GM23338 (cell line): ENCODE measurements at regions not wholly inside any gene's neighbourhood (a gene's known extent, or its start where the extent isn't known, plus 50 kb on each side); places are given as distances from the start of the nearest gene placed in this dataset.

ENCODE experiments used
- ATAC-seq: fragments of 200-7000 bp; cut with Tn5 transposase; 3 replicates; pipeline ENCODE4 v1.9.1; 2020
- DNase-seq: peaks from one replicate; pipeline ENCODE4 v3.0.0-alpha.2; 2015; ENCODE audit warnings: low spot score
- H2AFZ ChIP-seq: fragments of 200-600 bp; sonication (generic); 2 replicates; pipeline ENCODE4 v1.8.0; 2016; ENCODE audit warnings: antibody characterized with exemption, mild to moderate bottlenecking, moderate library complexity
- H3F3A ChIP-seq: fragments of 200-600 bp; sonication (generic); replicated peaks from 2 replicates; pipeline ENCODE4 v1.8.0; 2017; ENCODE audit warnings: antibody characterized with exemption, mixed run types, low read depth
- H3K27ac ChIP-seq: fragments of 200-600 bp; sonication (generic); 2 replicates; pipeline ENCODE4 v1.6.1; 2016; ENCODE audit warnings: low read depth
- H3K27me3 ChIP-seq: fragments of 200-600 bp; sonication (generic); 2 replicates; pipeline ENCODE4 v1.8.0; 2016; ENCODE audit warnings: mild to moderate bottlenecking, mixed run types, moderate library complexity; ENCODE audit not compliant: insufficient read depth
- H3K36me3 ChIP-seq: fragments of 200-600 bp; sonication (generic); 2 replicates; pipeline ENCODE4 v1.8.0; 2016; ENCODE audit warnings: mild to moderate bottlenecking; ENCODE audit not compliant: insufficient read depth
- H3K4me1 ChIP-seq: fragments of 200-600 bp; sonication (generic); 2 replicates; pipeline ENCODE4 v1.8.0; 2016; ENCODE audit warnings: mild to moderate bottlenecking, moderate library complexity; ENCODE audit not compliant: insufficient read depth
- H3K4me2 ChIP-seq: fragments of 200-600 bp; sonication (generic); 2 replicates; pipeline ENCODE4 v1.7.1; 2017; ENCODE audit warnings: mixed run types
- H3K4me3 ChIP-seq: fragments of 200-600 bp; sonication (generic); 2 replicates; pipeline ENCODE4 v1.6.1; 2016; ENCODE audit warnings: mixed run types
- H3K79me2 ChIP-seq: fragments of 200-600 bp; sonication (generic); replicated peaks from 2 replicates; pipeline ENCODE4 v1.8.0; 2017; ENCODE audit warnings: mild to moderate bottlenecking; ENCODE audit not compliant: insufficient read depth
- H3K9me2 ChIP-seq: fragments of 200-600 bp; sonication (generic); 2 replicates; pipeline ENCODE4 v1.8.0; 2017; ENCODE audit not compliant: insufficient read depth
- H4K20me1 ChIP-seq: fragments of 200-600 bp; sonication (generic); replicated peaks from 2 replicates; pipeline ENCODE4 v1.8.0; 2017; ENCODE audit warnings: mild to moderate bottlenecking; ENCODE audit not compliant: insufficient read depth
- H3K27ac Mint-ChIP-seq: 2 replicates; pipeline ENCODE4 v1.8.0; 2020; ENCODE audit warnings: inconsistent platforms, mild to moderate bottlenecking, moderate library complexity, mixed read lengths
- H3K27me3 Mint-ChIP-seq: 3 replicates; pipeline ENCODE4 v1.8.0; 2022; ENCODE audit warnings: low read depth, mild to moderate bottlenecking, moderate library complexity, mixed read lengths, inconsistent platforms; ENCODE audit not compliant: insufficient read depth, poor library complexity
- H3K36me3 Mint-ChIP-seq: 3 replicates; pipeline ENCODE4 v1.8.0; 2021; ENCODE audit warnings: low read depth, mild to moderate bottlenecking, inconsistent platforms, moderate library complexity, mixed read lengths
- H3K4me1 Mint-ChIP-seq: 3 replicates; pipeline ENCODE4 v1.8.0; 2020; ENCODE audit warnings: mild to moderate bottlenecking, inconsistent platforms, mixed read lengths
- H3K4me3 Mint-ChIP-seq: 3 replicates; pipeline ENCODE4 v1.8.0; 2021; ENCODE audit warnings: moderate library complexity, mild to moderate bottlenecking, inconsistent platforms, mixed read lengths
- H3K9me3 Mint-ChIP-seq: 3 replicates; pipeline ENCODE4 v1.8.0; 2020; ENCODE audit warnings: moderate library complexity, mild to moderate bottlenecking, inconsistent platforms, mixed read lengths
- CTCF ChIP-seq, 2 experiments: fragments of 200-600 bp in 1 of 2; sonication (generic) in 1 of 2; conservative IDR thresholded peaks; 2 replicates each; pipeline versions ENCODE4 v1.5.1 to v1.6.1; 2016 to 2017; ENCODE audit warnings: antibody characterized with exemption in 2 of 2, low read depth in 2 of 2, mild to moderate bottlenecking in 2 of 2, moderate library complexity in 1 of 2
- ETS1 ChIP-seq: IDR thresholded peaks from 2 replicates; pipeline ENCODE4 v1.6.1; 2016; ENCODE audit warnings: antibody characterized with exemption
- EZH2 ChIP-seq: fragments of 200-600 bp; sonication (generic); IDR thresholded peaks from one replicate; pipeline ENCODE4 v1.8.0; 2017; ENCODE audit warnings: antibody characterized with exemption, mild to moderate bottlenecking, low read depth; ENCODE audit not compliant: unreplicated experiment
- EZH2phosphoT487 ChIP-seq: fragments of 200-600 bp; sonication (generic); IDR thresholded peaks from one replicate; pipeline ENCODE4 v1.8.1; 2018; ENCODE audit warnings: antibody characterized with exemption; ENCODE audit not compliant: unreplicated experiment
- JUNB ChIP-seq: IDR thresholded peaks from one replicate; pipeline ENCODE4 v1.6.1; 2016; ENCODE audit warnings: antibody characterized with exemption; ENCODE audit not compliant: unreplicated experiment
- POLR2AphosphoS5 ChIP-seq: IDR thresholded peaks from 2 replicates; pipeline ENCODE4 v1.6.1; 2016; ENCODE audit warnings: antibody characterized with exemption, low read depth
- STAT1 ChIP-seq: IDR thresholded peaks from one replicate; pipeline ENCODE4 v1.6.1; 2016; ENCODE audit warnings: antibody characterized with exemption; ENCODE audit not compliant: unreplicated experiment
- ZNF114 ChIP-seq: fragments of 250-450 bp; sonication (Bioruptor Pico); IDR thresholded peaks from 2 replicates; pipeline ENCODE4 v1.5.0; 2020; ENCODE audit warnings: mild to moderate bottlenecking, moderate library complexity
- ZNF331 ChIP-seq: fragments of 250-450 bp; sonication (Bioruptor Pico); IDR thresholded peaks from 2 replicates; pipeline ENCODE4 v1.5.0; 2020; ENCODE audit warnings: low read depth, mild to moderate bottlenecking, moderate library complexity
- ZNF462 ChIP-seq: fragments of 250-450 bp; sonication (Bioruptor Pico); IDR thresholded peaks from 2 replicates; pipeline ENCODE4 v1.5.0; 2020; ENCODE audit warnings: mild to moderate bottlenecking, moderate library complexity

GRCh38 chrX:56661193-56661592, 67.8 kb upstream of the NBDY start:
- DNase-seq (no peak), ATAC-seq (no peak)
- no peaks in the 10 kb centered on the region for H3K9me2 ChIP-seq
- H3K79me2 ChIP-seq = no peaks in the 10 kb centered on the region
- H3K4me2 ChIP-seq = no peak overlapping the region
- TF ChIP-seq JUNB (no peak), ZNF462 (no peak), ETS1 (no peak), EZH2 (no peak), STAT1 (no peak), ZNF331 (CRISPR knock-in tag) (no peak), EZH2phosphoT487 (no peak), CTCF (conservative IDR thresholded peaks at IDR 0.05; ENCODE audit: low read depth in 2 of 2) (no peak), POLR2AphosphoS5 (no peak), ZNF114 (CRISPR knock-in tag) (no peak)
- H3K27ac ChIP-seq = no peak overlapping the region
- no peaks in the 10 kb centered on the region for H3F3A ChIP-seq
- no peak overlapping the region for H3K4me3 ChIP-seq
- H3K36me3 ChIP-seq = no peaks in the 10 kb centered on the region
- H4K20me1 ChIP-seq = no peaks in the 10 kb centered on the region
- no peaks in the 10 kb centered on the region for H3K4me1 ChIP-seq
- H2AFZ ChIP-seq = no peak overlapping the region
- peaks cover 2% of the 10 kb centered on the region; the same call in 1 of the 3 replicates for H3K36me3 Mint-ChIP-seq
- no peak overlapping the region for H3K27ac Mint-ChIP-seq
- H3K27me3 Mint-ChIP-seq = no peaks in the 10 kb centered on the region
- H3K4me3 Mint-ChIP-seq = no peak overlapping the region
- H3K9me3 Mint-ChIP-seq = peaks cover 22% of the 10 kb centered on the region
- H3K4me1 Mint-ChIP-seq = no peaks in the 10 kb centered on the region
- no peaks in the 10 kb centered on the region for H3K27me3 ChIP-seq
